Neural cell (in vitro differentiated cells): ENCODE measurements at regions not wholly inside any gene's neighbourhood (a gene's known extent, or its start where the extent isn't known, plus 50 kb on each side); places are given as distances from the start of the nearest gene placed in this dataset.

Experiments
- H2AFZ ChIP-seq: fragments of 200-600, 300-800 bp; sonication (generic), shearing (Covaris generic); 2 replicates; pipeline ENCODE4 v1.6.0; 2014; ENCODE audit warnings: low read depth, mild to moderate bottlenecking, antibody characterized with exemption, low read length, moderate library complexity
- H3F3A ChIP-seq: fragments of 200-600 bp; shearing (Covaris generic); 2 replicates; pipeline ENCODE4 v1.6.1; 2016; ENCODE audit warnings: mild to moderate bottlenecking, moderate library complexity, mixed read lengths, antibody characterized with exemption, low read length; ENCODE audit not compliant: insufficient read depth, poor library complexity, severe bottlenecking
- H3K27ac ChIP-seq: fragments of 200-600, 300-800 bp; sonication (generic), shearing (Covaris generic); 2 replicates; pipeline ENCODE4 v1.5.1; 2014; ENCODE audit warnings: mild to moderate bottlenecking, low read length, moderate library complexity
- H3K27me3 ChIP-seq: fragments of 300-800, 200-600 bp; sonication (generic), shearing (Covaris generic); 2 replicates; pipeline ENCODE4 v1.6.0; 2014; ENCODE audit warnings: mild to moderate bottlenecking, low read depth, low read length, moderate library complexity; ENCODE audit not compliant: insufficient read depth
- H3K36me3 ChIP-seq: fragments of 300-800, 200-600 bp; sonication (generic), shearing (Covaris generic); 2 replicates; pipeline ENCODE4 v1.5.1; 2014; ENCODE audit warnings: mild to moderate bottlenecking, antibody characterized with exemption, low read length, moderate library complexity; ENCODE audit not compliant: insufficient read depth
- H3K4me2 ChIP-seq: fragments of 300-800, 200-600 bp; sonication (generic), shearing (Covaris generic); 2 replicates; pipeline ENCODE4 v1.6.0; 2014; ENCODE audit warnings: mild to moderate bottlenecking, low read length
- H3K4me3 ChIP-seq: fragments of 300-800, 200-600 bp; sonication (generic), shearing (Covaris generic); 2 replicates; pipeline ENCODE4 v1.5.1; 2014; ENCODE audit warnings: mild to moderate bottlenecking, low read length, moderate library complexity
- H3K79me2 ChIP-seq: fragments of 200-600 bp; shearing (Covaris generic); replicated peaks from 2 replicates; pipeline ENCODE4 v1.6.0; 2014; ENCODE audit warnings: mild to moderate bottlenecking, low read length, moderate library complexity; ENCODE audit not compliant: insufficient read depth
- H3K9ac ChIP-seq: fragments of 300-800, 200-600 bp; sonication (generic), shearing (Covaris generic); 2 replicates; pipeline ENCODE4 v1.6.1; 2016; ENCODE audit warnings: mild to moderate bottlenecking, low read length, mixed read lengths
- H3K9me2 ChIP-seq: fragments of 200-600 bp; shearing (Covaris generic); 2 replicates; pipeline ENCODE4 v1.6.1; 2016; ENCODE audit warnings: mild to moderate bottlenecking, low read length, mixed read lengths; ENCODE audit not compliant: insufficient read depth
- H3K9me3 ChIP-seq: fragments of 200-600, 300-800 bp; sonication (generic), shearing (Covaris generic); 2 replicates; pipeline ENCODE4 v1.6.1; 2016; ENCODE audit warnings: mild to moderate bottlenecking, mixed run types, low read length, moderate library complexity, mixed read lengths
- H4K20me1 ChIP-seq: fragments of 200-600 bp; shearing (Covaris generic); 2 replicates; pipeline ENCODE4 v1.6.1; 2016; ENCODE audit warnings: mild to moderate bottlenecking, mixed run types; ENCODE audit not compliant: insufficient read depth
- EP300 ChIP-seq: fragments of 450-650 bp; conservative IDR thresholded peaks from 2 replicates; pipeline ENCODE4 v1.6.1; 2014; ENCODE audit warnings: antibody characterized with exemption, mild to moderate bottlenecking, moderate library complexity; ENCODE audit not compliant: poor library complexity, severe bottlenecking
- EZH2 ChIP-seq: fragments of 200-600, 300-800 bp; shearing (Covaris generic), sonication (generic); IDR thresholded peaks from 2 replicates; pipeline ENCODE4 v1.6.1; 2014; ENCODE audit warnings: antibody characterized with exemption, low read length, borderline replicate concordance, mild to moderate bottlenecking; ENCODE audit not compliant: insufficient read depth, poor library complexity, severe bottlenecking
- MXI1 ChIP-seq: fragments of 450-650 bp; conservative IDR thresholded peaks from 2 replicates; pipeline ENCODE4 v1.6.1; 2014; ENCODE audit warnings: antibody characterized with exemption, mild to moderate bottlenecking; ENCODE audit not compliant: poor library complexity, severe bottlenecking
- POLR2AphosphoS5 ChIP-seq: IDR thresholded peaks from 2 replicates; pipeline ENCODE4 v1.6.1; 2012
- RAD21 ChIP-seq: fragments of 450-650 bp; conservative IDR thresholded peaks from 2 replicates; pipeline ENCODE4 v1.6.1; 2014; ENCODE audit warnings: antibody characterized with exemption, mild to moderate bottlenecking, moderate library complexity
- SMC3 ChIP-seq: fragments of 450-650 bp; conservative IDR thresholded peaks from 2 replicates; pipeline ENCODE4 v1.6.1; 2014; ENCODE audit warnings: antibody characterized with exemption, mild to moderate bottlenecking, moderate library complexity; ENCODE audit not compliant: poor library complexity
- TAF1 ChIP-seq: IDR thresholded peaks from 2 replicates; pipeline ENCODE4 v1.6.1; 2012; ENCODE audit warnings: low read depth
- TF ChIP-seq, protein P1 (sequence below): IDR thresholded peaks from 2 replicates; pipeline ENCODE4 v1.6.1; 2012; ENCODE audit warnings: borderline replicate concordance
- TF ChIP-seq, protein P2 (sequence below): fragments of 450-650 bp; IDR thresholded peaks from 2 replicates; pipeline ENCODE4 v1.5.1; 2014; ENCODE audit warnings: antibody characterized with exemption, mild to moderate bottlenecking, moderate library complexity; ENCODE audit not compliant: poor library complexity, severe bottlenecking

DNA sequence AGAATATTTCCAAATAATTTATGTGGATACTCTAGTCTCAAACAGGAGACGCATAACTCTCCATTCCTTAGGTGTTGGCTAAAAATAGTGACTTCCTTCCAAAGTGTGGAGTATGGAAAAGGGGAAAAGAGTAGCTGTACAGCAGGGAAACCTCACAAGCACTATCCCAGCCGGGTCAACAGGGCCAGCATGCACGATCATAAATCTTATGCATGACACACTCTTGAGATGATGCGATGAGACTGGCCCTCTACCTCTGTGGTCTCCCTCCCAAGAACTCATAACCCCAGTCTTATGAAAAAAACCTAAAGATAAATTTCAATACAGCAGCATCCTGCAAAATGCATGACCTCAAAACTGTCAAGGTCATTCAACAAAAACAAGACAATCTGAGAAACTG is 197.3 kb downstream of the TEX36 start:
- Histone ChIP-seq H4K20me1 (no peaks in the 10 kb centered on the region), H3F3A (no peaks in the 10 kb centered on the region), H3K4me2 (no peak overlapping the region), H3K9ac (no peak overlapping the region), H3K9me3 (no peaks in the 10 kb centered on the region), H3K9me2 (no peaks in the 10 kb centered on the region), H3K27ac (no peak overlapping the region), H3K4me3 (no peak overlapping the region), H3K36me3 (no peaks in the 10 kb centered on the region), H2AFZ (no peak overlapping the region), H3K27me3 (no peaks in the 10 kb centered on the region), H3K79me2 (no peaks in the 10 kb centered on the region)
- TF ChIP-seq, protein P1, sequence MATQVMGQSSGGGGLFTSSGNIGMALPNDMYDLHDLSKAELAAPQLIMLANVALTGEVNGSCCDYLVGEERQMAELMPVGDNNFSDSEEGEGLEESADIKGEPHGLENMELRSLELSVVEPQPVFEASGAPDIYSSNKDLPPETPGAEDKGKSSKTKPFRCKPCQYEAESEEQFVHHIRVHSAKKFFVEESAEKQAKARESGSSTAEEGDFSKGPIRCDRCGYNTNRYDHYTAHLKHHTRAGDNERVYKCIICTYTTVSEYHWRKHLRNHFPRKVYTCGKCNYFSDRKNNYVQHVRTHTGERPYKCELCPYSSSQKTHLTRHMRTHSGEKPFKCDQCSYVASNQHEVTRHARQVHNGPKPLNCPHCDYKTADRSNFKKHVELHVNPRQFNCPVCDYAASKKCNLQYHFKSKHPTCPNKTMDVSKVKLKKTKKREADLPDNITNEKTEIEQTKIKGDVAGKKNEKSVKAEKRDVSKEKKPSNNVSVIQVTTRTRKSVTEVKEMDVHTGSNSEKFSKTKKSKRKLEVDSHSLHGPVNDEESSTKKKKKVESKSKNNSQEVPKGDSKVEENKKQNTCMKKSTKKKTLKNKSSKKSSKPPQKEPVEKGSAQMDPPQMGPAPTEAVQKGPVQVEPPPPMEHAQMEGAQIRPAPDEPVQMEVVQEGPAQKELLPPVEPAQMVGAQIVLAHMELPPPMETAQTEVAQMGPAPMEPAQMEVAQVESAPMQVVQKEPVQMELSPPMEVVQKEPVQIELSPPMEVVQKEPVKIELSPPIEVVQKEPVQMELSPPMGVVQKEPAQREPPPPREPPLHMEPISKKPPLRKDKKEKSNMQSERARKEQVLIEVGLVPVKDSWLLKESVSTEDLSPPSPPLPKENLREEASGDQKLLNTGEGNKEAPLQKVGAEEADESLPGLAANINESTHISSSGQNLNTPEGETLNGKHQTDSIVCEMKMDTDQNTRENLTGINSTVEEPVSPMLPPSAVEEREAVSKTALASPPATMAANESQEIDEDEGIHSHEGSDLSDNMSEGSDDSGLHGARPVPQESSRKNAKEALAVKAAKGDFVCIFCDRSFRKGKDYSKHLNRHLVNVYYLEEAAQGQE, result no peak
- TF ChIP-seq MXI1 (no peak), POLR2AphosphoS5 (no peak), RAD21 (no peak), TAF1 (no peak), EP300 (no peak), SMC3 (no peak), EZH2 (no peak)
- TF ChIP-seq, protein P2, sequence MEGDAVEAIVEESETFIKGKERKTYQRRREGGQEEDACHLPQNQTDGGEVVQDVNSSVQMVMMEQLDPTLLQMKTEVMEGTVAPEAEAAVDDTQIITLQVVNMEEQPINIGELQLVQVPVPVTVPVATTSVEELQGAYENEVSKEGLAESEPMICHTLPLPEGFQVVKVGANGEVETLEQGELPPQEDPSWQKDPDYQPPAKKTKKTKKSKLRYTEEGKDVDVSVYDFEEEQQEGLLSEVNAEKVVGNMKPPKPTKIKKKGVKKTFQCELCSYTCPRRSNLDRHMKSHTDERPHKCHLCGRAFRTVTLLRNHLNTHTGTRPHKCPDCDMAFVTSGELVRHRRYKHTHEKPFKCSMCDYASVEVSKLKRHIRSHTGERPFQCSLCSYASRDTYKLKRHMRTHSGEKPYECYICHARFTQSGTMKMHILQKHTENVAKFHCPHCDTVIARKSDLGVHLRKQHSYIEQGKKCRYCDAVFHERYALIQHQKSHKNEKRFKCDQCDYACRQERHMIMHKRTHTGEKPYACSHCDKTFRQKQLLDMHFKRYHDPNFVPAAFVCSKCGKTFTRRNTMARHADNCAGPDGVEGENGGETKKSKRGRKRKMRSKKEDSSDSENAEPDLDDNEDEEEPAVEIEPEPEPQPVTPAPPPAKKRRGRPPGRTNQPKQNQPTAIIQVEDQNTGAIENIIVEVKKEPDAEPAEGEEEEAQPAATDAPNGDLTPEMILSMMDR, result no peak

DNA sequence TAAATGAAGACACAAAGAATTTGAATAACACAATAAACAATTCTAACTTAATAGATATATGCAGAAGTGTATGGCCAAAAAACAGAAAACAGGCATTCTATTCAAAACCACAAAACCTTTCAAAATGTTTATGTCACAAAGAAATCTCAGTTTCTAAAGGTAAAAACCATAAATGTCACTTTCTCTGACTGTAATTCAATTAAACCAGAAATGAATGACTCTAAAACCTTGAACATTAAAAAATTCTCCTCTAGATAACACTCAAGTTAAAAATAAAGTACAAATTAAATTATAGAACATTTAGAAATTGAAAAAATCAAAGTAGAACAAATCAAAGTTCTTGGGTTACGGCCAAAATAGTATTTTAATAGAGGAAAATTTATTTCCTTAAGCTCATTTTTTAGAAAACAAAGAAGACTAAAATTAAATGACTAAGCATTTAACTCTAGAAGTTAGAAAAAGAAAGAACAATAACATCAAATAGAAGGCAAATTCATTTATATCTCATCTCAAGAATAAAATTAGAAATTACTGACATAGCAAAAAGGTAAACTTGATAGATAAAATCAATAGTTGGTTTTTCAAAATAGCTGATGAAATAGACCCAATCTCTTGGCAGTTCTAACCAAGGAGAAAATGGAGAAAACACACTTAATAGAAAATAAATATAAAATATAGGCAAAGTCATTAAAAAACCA is 198.8 kb downstream of the TEX36 start:
- Histone ChIP-seq H3K9me2 (no peaks in the 10 kb centered on the region), H3F3A (no peaks in the 10 kb centered on the region), H3K4me3 (no peak overlapping the region), H3K27me3 (no peaks in the 10 kb centered on the region), H4K20me1 (no peaks in the 10 kb centered on the region), H3K27ac (no peak overlapping the region), H3K9ac (no peak overlapping the region), H3K4me2 (no peak overlapping the region), H2AFZ (no peak overlapping the region), H3K79me2 (no peaks in the 10 kb centered on the region), H3K36me3 (no peaks in the 10 kb centered on the region), H3K9me3 (no peaks in the 10 kb centered on the region)
- TF ChIP-seq RAD21 (no peak), TAF1 (no peak), MXI1 (no peak), SMC3 (no peak), EZH2 (no peak), EP300 (no peak), POLR2AphosphoS5 (no peak)
- TF ChIP-seq, protein P2, result no peak
- TF ChIP-seq, protein P1, result no peak
